ENCODE measurements at regions not wholly inside any gene's neighbourhood (a gene's known extent, or its start where the extent isn't known, plus 50 kb on each side); places are given as distances from the start of the nearest gene placed in this dataset.

- DNase-seq: no peak
- ATAC-seq: no peak
Observed at GRCh38 chr5:128591598-128592455, 53.8 kb upstream of the FBN2 start.

GRCh38 chr5:128596071-128596470, 58.0 kb upstream of the FBN2 start:
- no peak for ATAC-seq

GRCh38 chr5:128597156-128597555, 59.1 kb upstream of the FBN2 start:
- ATAC-seq: no peak

More at GRCh38 chr5:128596071-128596470, 58.0 kb upstream of the FBN2 start:
- DNase-seq: no peak

GRCh38 chr5:128613128-128613527, 75.1 kb upstream of the FBN2 start:
- ATAC-seq: no peak

More at GRCh38 chr5:128597156-128597555, 59.1 kb upstream of the FBN2 start:
- no peak for DNase-seq

GRCh38 chr5:128613766-128614165, 75.7 kb upstream of the FBN2 start:
- DNase-seq: no peak
- no peak for ATAC-seq

More at GRCh38 chr5:128613128-128613527, 75.1 kb upstream of the FBN2 start:
- DNase-seq: no peak

- ATAC-seq (no peak), DNase-seq (no peak)
Observed at GRCh38 chr5:128615578-128615977, 77.5 kb upstream of the FBN2 start.

GRCh38 chr5:128626536-128627090, 88.6 kb upstream of the FBN2 start:
- no peak for DNase-seq

GRCh38 chr5:128627939-128628338, 89.9 kb upstream of the FBN2 start:
- DNase-seq (no peak), ATAC-seq (no peak)

More at GRCh38 chr5:128626536-128627090, 88.6 kb upstream of the FBN2 start:
- no peak for ATAC-seq

GRCh38 chr5:128629157-128629556, 91.1 kb upstream of the FBN2 start:
- no peak for ATAC-seq
- DNase-seq: no peak

GRCh38 chr5:128630121-128630520, 92.1 kb upstream of the FBN2 start:
- ATAC-seq (no peak), DNase-seq (no peak)

- no peak for DNase-seq
- no peak for ATAC-seq
Observed at GRCh38 chr5:128631771-128632170, 93.7 kb upstream of the FBN2 start.

GRCh38 chr5:128632264-128632663, 94.2 kb upstream of the FBN2 start:
- ATAC-seq: no peak

GRCh38 chr5:128633901-128634300, 95.9 kb upstream of the FBN2 start:
- no peak for DNase-seq
- ATAC-seq: no peak

More at GRCh38 chr5:128632264-128632663, 94.2 kb upstream of the FBN2 start:
- DNase-seq: no peak

GRCh38 chr5:128635379-128635778, 97.3 kb upstream of the FBN2 start:
- ATAC-seq (no peak), DNase-seq (no peak)

- DNase-seq (no peak), ATAC-seq (no peak)
Observed at GRCh38 chr5:128636361-128636760, 98.3 kb upstream of the FBN2 start.

GRCh38 chr5:128637031-128637430, 99.0 kb upstream of the FBN2 start:
- ATAC-seq (no peak), DNase-seq (no peak)

GRCh38 chr5:128641861-128642260, 103.8 kb upstream of the FBN2 start:
- ATAC-seq: no peak
- no peak for DNase-seq

- no peak for DNase-seq
- no peak for ATAC-seq
Observed at GRCh38 chr5:128644863-128645262, 106.8 kb upstream of the FBN2 start.

- DNase-seq: no peak
- ATAC-seq: no peak
Observed at GRCh38 chr5:128645581-128645980, 107.5 kb upstream of the FBN2 start.

GRCh38 chr5:128646176-128646575, 108.1 kb upstream of the FBN2 start:
- DNase-seq: no peak
- no peak for ATAC-seq

GRCh38 chr5:128649192-128649591, 111.1 kb upstream of the FBN2 start:
- DNase-seq: no peak
- ATAC-seq: no peak

GRCh38 chr5:128662997-128663396, 125.0 kb upstream of the FBN2 start:
- no peak for DNase-seq
- no peak for ATAC-seq

- ATAC-seq (no peak), DNase-seq (no peak)
Observed at GRCh38 chr5:128665747-128666355, 127.8 kb upstream of the FBN2 start.

Measured in stimulated activated naive CD8-positive, alpha-beta T cell treated with anti-CD3 and anti-CD28 coated beads, Interleukin-15, Interleukin-2, amounts not matched to agents 100 U/mL and 50 U/mL, for 24 hours (primary cell).